Mesenchymal stem cell (in vitro differentiated cells and primary cell): ENCODE measurements at regions not wholly inside any gene's neighbourhood (a gene's known extent, or its start where the extent isn't known, plus 50 kb on each side); places are given as distances from the start of the nearest gene placed in this dataset.

Experiments
- DNase-seq: peaks from one replicate; pipeline ENCODE4 v3.0.0-alpha.2; 2013
- H2AFZ ChIP-seq: one replicate; pipeline ENCODE4 v1.6.1; 2013; ENCODE audit warnings: low read depth, mild to moderate bottlenecking, control low read depth, inconsistent platforms, low read length, moderate library complexity
- H2AK5ac ChIP-seq: 2 replicates; pipeline ENCODE4 v1.6.1; 2013; ENCODE audit warnings: low read length, moderate library complexity, mild to moderate bottlenecking, inconsistent platforms; ENCODE audit not compliant: severe bottlenecking
- H2BK120ac ChIP-seq: one replicate; pipeline ENCODE4 v1.6.1; 2013; ENCODE audit warnings: low read depth, mild to moderate bottlenecking, inconsistent platforms, low read length, moderate library complexity
- H2BK12ac ChIP-seq, 2 experiments: one replicate each; pipeline ENCODE4 v1.6.1; 2013; ENCODE audit warnings: inconsistent platforms in 2 of 2, low read length in 2 of 2, mild to moderate bottlenecking in 2 of 2, moderate library complexity in 2 of 2, control low read depth in 1 of 2
- H2BK15ac ChIP-seq: one replicate; pipeline ENCODE4 v1.6.1; 2013; ENCODE audit warnings: mild to moderate bottlenecking, low read depth, inconsistent platforms; ENCODE audit not compliant: poor library complexity, severe bottlenecking
- H2BK5ac ChIP-seq: 2 replicates; pipeline ENCODE4 v1.6.1; 2013; ENCODE audit warnings: low read depth, mild to moderate bottlenecking, low read length, control low read depth, inconsistent platforms; ENCODE audit not compliant: poor library complexity, severe bottlenecking
- H3K14ac ChIP-seq, 2 experiments: one replicate each; pipeline ENCODE4 v1.6.1; 2013; ENCODE audit warnings: inconsistent platforms in 2 of 2, low read length in 2 of 2, control low read depth in 1 of 2, mild to moderate bottlenecking in 1 of 2, moderate library complexity in 1 of 2
- H3K18ac ChIP-seq, 2 experiments: one replicate each; pipeline ENCODE4 v1.6.1; 2013; ENCODE audit warnings: inconsistent platforms in 2 of 2, low read length in 2 of 2, control low read depth in 1 of 2, low read depth in 1 of 2, mild to moderate bottlenecking in 1 of 2
- H3K23ac ChIP-seq, 2 experiments: one replicate each; pipeline ENCODE4 v1.6.1; 2013; ENCODE audit warnings: inconsistent platforms in 2 of 2, low read length in 2 of 2, mild to moderate bottlenecking in 2 of 2, moderate library complexity in 2 of 2, control low read depth in 1 of 2
- H3K27ac ChIP-seq: 2 replicates; pipeline ENCODE4 v1.5.1; 2013; ENCODE audit warnings: mild to moderate bottlenecking, moderate library complexity, low read length, control low read depth, inconsistent platforms; ENCODE audit not compliant: poor library complexity, severe bottlenecking
- H3K27me3 ChIP-seq, 2 experiments: 2 replicates each; pipeline versions ENCODE4 v1.6.1 to v1.7.0; 2013; ENCODE audit warnings: low read length in 2 of 2, mild to moderate bottlenecking in 2 of 2, moderate library complexity in 2 of 2, control low read depth in 1 of 2, inconsistent platforms in 1 of 2; ENCODE audit not compliant: control insufficient read depth in 1 of 2, insufficient read depth in 1 of 2
- H3K36me3 ChIP-seq, 2 experiments: 2 replicates each; pipeline versions ENCODE4 v1.6.1 to v1.7.0; 2013; ENCODE audit warnings: low read length in 2 of 2, control low read depth in 1 of 2, inconsistent platforms in 1 of 2, low read depth in 1 of 2, mild to moderate bottlenecking in 1 of 2; ENCODE audit not compliant: insufficient read depth in 2 of 2, control insufficient read depth in 1 of 2
- H3K4ac ChIP-seq, 2 experiments: one replicate each; pipeline ENCODE4 v1.6.1; 2013; ENCODE audit warnings: inconsistent platforms in 2 of 2, low read length in 2 of 2, mild to moderate bottlenecking in 2 of 2, moderate library complexity in 2 of 2, control low read depth in 1 of 2, low read depth in 1 of 2
- H3K4me1 ChIP-seq: 2 replicates; pipeline ENCODE4 v1.6.1; 2013; ENCODE audit warnings: low read depth, low read length, control low read depth; ENCODE audit not compliant: control insufficient read depth, insufficient read depth
- H3K4me2 ChIP-seq: 2 replicates; pipeline ENCODE4 v1.6.1; 2013; ENCODE audit warnings: low read length, mild to moderate bottlenecking, inconsistent platforms; ENCODE audit not compliant: poor library complexity, severe bottlenecking
- H3K4me3 ChIP-seq, 2 experiments: 2 replicates each; pipeline versions ENCODE4 v1.5.1 to v1.7.0; 2013; ENCODE audit warnings: low read length in 2 of 2, mild to moderate bottlenecking in 2 of 2, control low read depth in 1 of 2, low read depth in 1 of 2; ENCODE audit not compliant: insufficient read depth in 1 of 2
- H3K79me1 ChIP-seq: replicated peaks from 2 replicates; pipeline ENCODE4 v1.6.1; 2013; ENCODE audit warnings: mild to moderate bottlenecking, control low read depth, low read length, inconsistent platforms; ENCODE audit not compliant: poor library complexity, severe bottlenecking
- H3K9ac ChIP-seq: 2 replicates; pipeline ENCODE4 v1.7.0; 2013; ENCODE audit warnings: mild to moderate bottlenecking, low read length, moderate library complexity
- H3K9me3 ChIP-seq: 2 replicates; pipeline ENCODE4 v1.7.0; 2013; ENCODE audit warnings: mild to moderate bottlenecking, low read length; ENCODE audit not compliant: control insufficient read depth
- H4K8ac ChIP-seq: one replicate; pipeline ENCODE4 v1.6.1; 2013; ENCODE audit warnings: inconsistent platforms, mild to moderate bottlenecking, low read length, moderate library complexity
- H4K91ac ChIP-seq: one replicate; pipeline ENCODE4 v1.6.1; 2013; ENCODE audit warnings: mild to moderate bottlenecking, low read length, inconsistent platforms
- WGBS: methylation state at CpG from one replicate; pipeline ENCODE4 v1.1.7; 2013; ENCODE audit warnings: mixed read lengths; 5-methylcytosine and 5-hydroxymethylcytosine counted together

DNA sequence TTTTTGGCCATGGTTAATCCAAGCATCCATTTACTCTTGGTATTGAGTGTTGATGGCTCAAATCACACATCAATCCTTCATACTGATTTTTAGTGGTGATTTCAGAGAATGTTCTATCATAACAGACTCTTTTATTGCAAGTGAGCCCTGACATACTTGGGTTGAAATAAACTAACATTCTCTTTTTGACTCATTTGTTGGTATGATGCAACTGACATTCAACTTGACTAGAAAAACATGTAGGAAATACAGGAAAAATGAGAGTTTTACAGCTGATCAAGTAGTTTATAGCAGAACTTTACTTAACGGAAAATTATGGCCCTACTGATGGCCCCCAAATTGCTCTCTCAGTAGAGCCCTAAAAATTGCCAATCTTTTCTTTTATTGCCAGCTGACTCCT is 173.9 kb upstream of the CD96 start:
- no peaks in the 10 kb centered on the region for H3K27me3 ChIP-seq
- H3K23ac ChIP-seq = no peak overlapping the region
- DNase-seq = no peak
- H3K4me2 ChIP-seq = no peak overlapping the region
- no peak overlapping the region for H2BK5ac ChIP-seq
- H2BK12ac ChIP-seq = no peak overlapping the region
- no peak overlapping the region for H2BK15ac ChIP-seq
- H3K14ac ChIP-seq = no peak overlapping the region
- H2AFZ ChIP-seq = no peak overlapping the region
- H3K4me1 ChIP-seq = no peaks in the 10 kb centered on the region
- 100% methylated on average over 1 of the region's 1 CpG for WGBS
- no peaks in the 10 kb centered on the region for H3K79me1 ChIP-seq
- H3K4ac ChIP-seq = no peak overlapping the region
- H2AK5ac ChIP-seq = no peak overlapping the region
- no peak overlapping the region for H3K27ac ChIP-seq
- H3K9me3 ChIP-seq = peaks cover 22% of the 10 kb centered on the region
- no peak overlapping the region for H3K9ac ChIP-seq
- H3K4me3 ChIP-seq = no peak overlapping the region
- no peak overlapping the region for H4K91ac ChIP-seq
- H2BK120ac ChIP-seq = no peak overlapping the region
- no peak overlapping the region for H4K8ac ChIP-seq
- H3K18ac ChIP-seq = no peak overlapping the region
- no peaks in the 10 kb centered on the region for H3K36me3 ChIP-seq

DNA sequence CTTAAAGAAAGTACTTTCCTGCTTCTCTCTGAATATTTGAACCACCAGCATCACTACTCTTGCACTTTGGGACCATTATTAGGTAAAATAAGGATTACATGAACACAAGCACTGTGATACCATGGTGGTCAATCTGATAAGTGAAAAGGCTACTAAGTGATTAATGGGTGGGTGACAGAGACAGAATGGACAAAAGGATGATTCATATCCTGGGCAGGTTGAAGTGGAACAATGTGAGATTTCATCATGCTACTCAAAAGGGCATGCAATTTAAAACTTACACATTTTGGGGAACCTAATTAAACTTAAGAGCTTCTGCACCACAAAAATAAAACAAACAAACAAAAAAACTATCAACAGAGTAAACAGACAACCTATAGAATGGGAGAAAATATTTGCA is 172.0 kb upstream of the CD96 start:
- Histone ChIP-seq H3K4me1 (no peaks in the 10 kb centered on the region), H2BK120ac (no peak overlapping the region), H2AK5ac (no peak overlapping the region), H3K4me2 (no peak overlapping the region), H2BK15ac (no peak overlapping the region), H3K36me3 (no peaks in the 10 kb centered on the region), H4K8ac (no peak overlapping the region), H3K4ac (no peak overlapping the region), H3K9ac (no peak overlapping the region), H3K23ac (no peak overlapping the region), H3K27me3 (no peaks in the 10 kb centered on the region), H3K9me3 (peaks cover 35% of the 10 kb centered on the region), H3K14ac (no peak overlapping the region), H4K91ac (no peak overlapping the region), H2BK12ac (no peak overlapping the region), H3K18ac (no peak overlapping the region), H3K27ac (no peak overlapping the region), H2AFZ (no peak overlapping the region), H3K4me3 (no peak overlapping the region), H2BK5ac (no peak overlapping the region), H3K79me1 (no peaks in the 10 kb centered on the region)
- DNase-seq = no peak

DNA sequence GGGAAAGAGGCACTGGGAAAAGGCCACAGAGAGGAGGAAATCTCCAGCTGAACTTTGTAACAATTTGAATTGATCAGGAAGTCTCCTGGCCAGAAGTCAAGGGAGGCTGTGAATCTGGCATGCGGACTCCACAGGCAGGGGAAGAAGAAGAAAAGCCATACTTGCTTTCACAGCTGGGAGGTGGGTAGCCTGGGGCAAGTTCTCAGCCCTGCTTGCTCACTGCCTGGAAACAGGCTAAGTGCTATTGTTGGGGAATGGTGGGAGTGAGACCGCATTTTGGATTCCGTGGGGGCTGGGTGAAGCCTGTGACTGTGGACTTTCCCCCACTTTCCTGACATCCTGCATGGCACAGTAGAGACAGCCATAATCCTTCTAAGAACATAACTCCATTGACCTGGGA is 168.8 kb upstream of the CD96 start:
- Histone ChIP-seq H3K4me1 (no peaks in the 10 kb centered on the region), H3K4ac (no peak overlapping the region), H4K91ac (no peak overlapping the region), H2BK15ac (no peak overlapping the region), H4K8ac (no peak overlapping the region), H3K23ac (no peak overlapping the region), H3K9ac (no peak overlapping the region), H3K9me3 (peaks cover 38% of the 10 kb centered on the region), H3K4me2 (no peak overlapping the region), H2AFZ (no peak overlapping the region), H2BK12ac (no peak overlapping the region), H3K14ac (no peak overlapping the region), H2BK5ac (no peak overlapping the region), H3K36me3 (no peaks in the 10 kb centered on the region), H2AK5ac (no peak overlapping the region), H3K27me3 (no peaks in the 10 kb centered on the region), H3K79me1 (no peaks in the 10 kb centered on the region), H3K27ac (no peak overlapping the region), H2BK120ac (no peak overlapping the region), H3K18ac (no peak overlapping the region), H3K4me3 (no peak overlapping the region)
- no peak for DNase-seq
- WGBS = 100% methylated on average over 3 of the region's 3 CpGs

DNA sequence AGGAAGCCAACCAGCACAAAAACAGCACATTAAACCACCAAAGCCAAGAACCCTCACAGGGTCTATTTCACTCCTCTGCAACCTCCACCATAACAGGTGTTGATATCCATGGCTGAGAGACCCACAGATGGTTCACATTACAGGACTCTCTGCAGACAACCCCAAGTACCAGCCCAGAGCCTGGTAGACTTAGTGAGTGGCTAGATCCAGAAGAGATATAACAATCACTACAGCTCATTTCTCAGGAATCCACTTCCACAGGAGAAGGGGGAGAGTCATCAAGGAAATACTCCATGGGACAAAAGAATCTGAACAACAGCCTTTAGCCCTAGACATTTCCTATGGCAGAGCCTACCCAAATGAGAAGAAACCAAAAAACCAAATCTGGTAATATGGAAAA is 168.1 kb upstream of the CD96 start:
- H3K4ac ChIP-seq = no peak overlapping the region
- no peak overlapping the region for H3K27ac ChIP-seq
- no peak overlapping the region for H3K9ac ChIP-seq

More for the DNA sequence above, 168.1 kb upstream of the CD96 start:
- no peak overlapping the region for H2BK5ac ChIP-seq
- H3K23ac ChIP-seq = no peak overlapping the region
- no peak overlapping the region for H2BK120ac ChIP-seq
- H2BK12ac ChIP-seq = no peak overlapping the region
- H2AFZ ChIP-seq = no peak overlapping the region
- DNase-seq = no peak
- H3K14ac ChIP-seq = no peak overlapping the region
- H2BK15ac ChIP-seq = no peak overlapping the region
- no peak overlapping the region for H3K4me3 ChIP-seq
- H2AK5ac ChIP-seq = no peak overlapping the region
- H3K18ac ChIP-seq = no peak overlapping the region
- no peak overlapping the region for H4K91ac ChIP-seq
- H3K4me2 ChIP-seq = no peak overlapping the region
- H3K27me3 ChIP-seq = no peaks in the 10 kb centered on the region
- no peaks in the 10 kb centered on the region for H3K4me1 ChIP-seq
- no peak overlapping the region for H4K8ac ChIP-seq
- peaks cover 38% of the 10 kb centered on the region for H3K9me3 ChIP-seq
- H3K36me3 ChIP-seq = no peaks in the 10 kb centered on the region
- H3K79me1 ChIP-seq = no peaks in the 10 kb centered on the region
